ENCODE measurements at regions not wholly inside any gene's neighbourhood (a gene's known extent, or its start where the extent isn't known, plus 50 kb on each side); places are given as distances from the start of the nearest gene placed in this dataset.

DNA sequence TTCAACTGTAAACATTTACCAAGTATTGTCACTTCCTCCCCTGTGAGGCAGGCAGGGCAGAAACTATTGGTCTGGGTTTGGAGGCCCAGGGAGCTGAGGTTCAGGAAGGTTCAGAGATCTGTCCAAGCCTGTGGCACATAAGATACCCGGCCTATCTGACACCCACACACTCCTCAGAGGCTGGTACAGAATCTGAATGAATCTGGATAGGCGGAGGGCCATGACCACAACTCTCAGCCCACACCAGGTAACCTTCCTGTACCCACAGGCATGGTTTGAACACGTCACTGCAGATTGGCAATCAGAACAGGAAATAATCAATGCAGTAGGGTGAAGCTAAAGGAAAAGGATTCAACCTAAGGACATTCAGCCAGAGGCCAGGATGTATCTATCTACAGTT is 92.8 kb upstream of the TMCC3 start:
- no peaks in the 10 kb centered on the region for H3K9me3 ChIP-seq
- H3K4me2 ChIP-seq = no peak overlapping the region
- no peak overlapping the region for H3K4me3 ChIP-seq
- 41% methylated on average over 3 of the region's 3 CpGs for WGBS (ENCODE audit: missing lambda C conversion rate)
- FAIRE-seq = no peak
- TF ChIP-seq MAZ (IDR thresholded peaks at IDR 0.05; ENCODE audit: borderline replicate concordance, low read depth, low read length) (no peak), MYC (IDR thresholded peaks at IDR 0.05; ENCODE audit: borderline replicate concordance, low read length) (no peak), RAD21 (conservative IDR thresholded peaks at IDR 0.05 in 1 of 2, IDR thresholded peaks at IDR 0.05 in 1 of 2) (no peak), MAFK (IDR thresholded peaks at IDR 0.05; ENCODE audit: partially characterized antibody) (no peak), JUNB (IDR thresholded peaks at IDR 0.05) (no peak)
- TF ChIP-seq, protein P1, sequence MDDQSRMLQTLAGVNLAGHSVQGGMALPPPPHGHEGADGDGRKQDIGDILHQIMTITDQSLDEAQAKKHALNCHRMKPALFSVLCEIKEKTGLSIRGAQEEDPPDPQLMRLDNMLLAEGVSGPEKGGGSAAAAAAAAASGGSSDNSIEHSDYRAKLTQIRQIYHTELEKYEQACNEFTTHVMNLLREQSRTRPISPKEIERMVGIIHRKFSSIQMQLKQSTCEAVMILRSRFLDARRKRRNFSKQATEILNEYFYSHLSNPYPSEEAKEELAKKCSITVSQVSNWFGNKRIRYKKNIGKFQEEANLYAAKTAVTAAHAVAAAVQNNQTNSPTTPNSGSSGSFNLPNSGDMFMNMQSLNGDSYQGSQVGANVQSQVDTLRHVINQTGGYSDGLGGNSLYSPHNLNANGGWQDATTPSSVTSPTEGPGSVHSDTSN (IDR thresholded peaks at IDR 0.05) = no peak
- TF ChIP-seq, protein P2, sequence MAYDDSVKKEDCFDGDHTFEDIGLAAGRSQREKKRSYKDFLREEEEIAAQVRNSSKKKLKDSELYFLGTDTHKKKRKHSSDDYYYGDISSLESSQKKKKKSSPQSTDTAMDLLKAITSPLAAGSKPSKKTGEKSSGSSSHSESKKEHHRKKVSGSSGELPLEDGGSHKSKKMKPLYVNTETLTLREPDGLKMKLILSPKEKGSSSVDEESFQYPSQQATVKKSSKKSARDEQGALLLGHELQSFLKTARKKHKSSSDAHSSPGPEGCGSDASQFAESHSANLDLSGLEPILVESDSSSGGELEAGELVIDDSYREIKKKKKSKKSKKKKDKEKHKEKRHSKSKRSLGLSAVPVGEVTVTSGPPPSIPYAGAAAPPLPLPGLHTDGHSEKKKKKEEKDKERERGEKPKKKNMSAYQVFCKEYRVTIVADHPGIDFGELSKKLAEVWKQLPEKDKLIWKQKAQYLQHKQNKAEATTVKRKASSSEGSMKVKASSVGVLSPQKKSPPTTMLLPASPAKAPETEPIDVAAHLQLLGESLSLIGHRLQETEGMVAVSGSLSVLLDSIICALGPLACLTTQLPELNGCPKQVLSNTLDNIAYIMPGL (CRISPR knock-in tag; IDR thresholded peaks at IDR 0.05; ENCODE audit: borderline replicate concordance) = no peak
- TF ChIP-seq, protein P3, sequence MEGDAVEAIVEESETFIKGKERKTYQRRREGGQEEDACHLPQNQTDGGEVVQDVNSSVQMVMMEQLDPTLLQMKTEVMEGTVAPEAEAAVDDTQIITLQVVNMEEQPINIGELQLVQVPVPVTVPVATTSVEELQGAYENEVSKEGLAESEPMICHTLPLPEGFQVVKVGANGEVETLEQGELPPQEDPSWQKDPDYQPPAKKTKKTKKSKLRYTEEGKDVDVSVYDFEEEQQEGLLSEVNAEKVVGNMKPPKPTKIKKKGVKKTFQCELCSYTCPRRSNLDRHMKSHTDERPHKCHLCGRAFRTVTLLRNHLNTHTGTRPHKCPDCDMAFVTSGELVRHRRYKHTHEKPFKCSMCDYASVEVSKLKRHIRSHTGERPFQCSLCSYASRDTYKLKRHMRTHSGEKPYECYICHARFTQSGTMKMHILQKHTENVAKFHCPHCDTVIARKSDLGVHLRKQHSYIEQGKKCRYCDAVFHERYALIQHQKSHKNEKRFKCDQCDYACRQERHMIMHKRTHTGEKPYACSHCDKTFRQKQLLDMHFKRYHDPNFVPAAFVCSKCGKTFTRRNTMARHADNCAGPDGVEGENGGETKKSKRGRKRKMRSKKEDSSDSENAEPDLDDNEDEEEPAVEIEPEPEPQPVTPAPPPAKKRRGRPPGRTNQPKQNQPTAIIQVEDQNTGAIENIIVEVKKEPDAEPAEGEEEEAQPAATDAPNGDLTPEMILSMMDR (IDR thresholded peaks at IDR 0.05) = no peak
- CTCF ChIA-PET = no interaction called here
- no peak for DNase-seq (ENCODE audit: low read depth in 1 of 2, low spot score in 1 of 2)
- H3K4me1 ChIP-seq = no peaks in the 10 kb centered on the region
- no peak overlapping the region for H3K27ac ChIP-seq
- POLR2A ChIA-PET = interaction anchor here (0.7 kb wide), 1 partner anchor 26 kb away, joined by 5 read pairs; no protein-coding TSS in a partner anchor
- no peak for ATAC-seq

DNA sequence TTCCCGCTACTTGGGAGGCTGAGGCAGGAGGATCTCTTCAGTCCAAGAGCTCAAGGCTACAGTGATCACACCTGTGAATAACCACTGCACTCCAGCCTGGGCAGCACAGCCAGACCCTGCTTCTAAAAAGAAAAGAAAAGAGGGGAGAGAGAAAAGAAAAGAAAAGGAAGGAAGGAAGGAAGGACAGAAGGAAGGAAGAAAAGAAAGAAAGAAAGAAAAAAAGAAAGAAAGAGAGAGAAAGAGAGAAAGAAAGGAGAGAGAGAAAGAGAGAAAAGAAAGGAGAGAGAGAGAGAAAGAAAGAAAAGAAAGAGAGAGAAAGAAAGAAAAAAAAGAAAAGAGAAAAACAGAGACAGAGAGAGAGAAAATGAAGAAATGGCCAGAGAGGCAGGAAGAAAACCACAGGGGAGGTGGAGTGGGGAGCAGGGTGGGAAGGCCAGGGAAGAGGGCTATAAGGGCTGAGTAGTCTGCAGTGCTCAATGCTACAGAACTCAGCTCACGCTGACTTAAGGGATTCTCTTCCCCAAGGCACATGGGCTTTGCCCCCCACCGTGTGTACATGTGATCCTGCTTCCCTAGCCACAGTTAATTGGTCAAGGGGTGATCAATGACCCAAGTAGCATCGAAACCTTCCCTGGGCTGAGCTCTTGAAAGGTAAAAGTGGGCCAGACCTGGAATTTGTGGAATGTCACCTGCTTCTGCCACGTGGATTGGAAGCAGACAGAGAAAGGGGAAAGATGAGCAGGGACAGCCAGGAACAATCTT is 90.4 kb upstream of the TMCC3 start:
- no peak for DNase-seq (ENCODE audit: low read depth in 1 of 2, low spot score in 1 of 2)
- Histone ChIP-seq H3K9me3 (no peaks in the 10 kb centered on the region), H3K27ac (no peak overlapping the region), H3K4me3 (no peak overlapping the region), H3K4me1 (no peaks in the 10 kb centered on the region), H3K4me2 (no peak overlapping the region)
- ATAC-seq = peak; percentile 45 to 71; a peak in 3 of 6 replicates
- 19% methylated on average over 5 of the region's 5 CpGs for WGBS (ENCODE audit: missing lambda C conversion rate)
- TF ChIP-seq SREBF2 (IDR thresholded peaks at IDR 0.05) (no peak), FOSB (CRISPR knock-in tag; IDR thresholded peaks at IDR 0.05) (no peak), TP53 (CRISPR knock-in tag; IDR thresholded peaks at IDR 0.05) (no peak), EHF (CRISPR knock-in tag; IDR thresholded peaks at IDR 0.05) (no peak), ZFP36 (IDR thresholded peaks at IDR 0.05; ENCODE audit: borderline replicate concordance, partially characterized antibody) (no peak), MYC (IDR thresholded peaks at IDR 0.05; ENCODE audit: borderline replicate concordance, low read length) (no peak), MAZ (IDR thresholded peaks at IDR 0.05; ENCODE audit: borderline replicate concordance, low read depth, low read length) (no peak), CHD2 (IDR thresholded peaks at IDR 0.05; ENCODE audit: low read length, partially characterized antibody) (no peak), HOXB5 (CRISPR knock-in tag; IDR thresholded peaks at IDR 0.05) (no peak), HOXB13 (CRISPR knock-in tag; IDR thresholded peaks at IDR 0.05; ENCODE audit: low read depth) (no peak)
- TF ChIP-seq, protein P4, sequence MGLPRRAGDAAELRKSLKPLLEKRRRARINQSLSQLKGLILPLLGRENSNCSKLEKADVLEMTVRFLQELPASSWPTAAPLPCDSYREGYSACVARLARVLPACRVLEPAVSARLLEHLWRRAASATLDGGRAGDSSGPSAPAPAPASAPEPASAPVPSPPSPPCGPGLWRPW (IDR thresholded peaks at IDR 0.05) = no peak
- TF ChIP-seq, protein P5, sequence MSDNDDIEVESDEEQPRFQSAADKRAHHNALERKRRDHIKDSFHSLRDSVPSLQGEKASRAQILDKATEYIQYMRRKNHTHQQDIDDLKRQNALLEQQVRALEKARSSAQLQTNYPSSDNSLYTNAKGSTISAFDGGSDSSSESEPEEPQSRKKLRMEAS (IDR thresholded peaks at IDR 0.05) = no peak
- TF ChIP-seq, protein P1 (IDR thresholded peaks at IDR 0.05) = no peak
- FAIRE-seq = no peak
- ChIA-PET CTCF (interaction anchor here (0.9 to 1.1 kb wide), 2 partner anchors 9 to 15 kb away, joined by 3 read pairs; no protein-coding TSS in a partner anchor), POLR2A (no interaction called here)
